NCI-H2227 (cell line): ENCODE measurements at regions not wholly inside any gene's neighbourhood (a gene's known extent, or its start where the extent isn't known, plus 50 kb on each side); places are given as distances from the start of the nearest gene placed in this dataset.
"Not testable (repeated sequence)": the region's sequence is repeated elsewhere in the genome, so short reads cannot be mapped to it uniquely, and the experiment has no call there.

Source experiments
- DNase-seq: peaks from one replicate; lab custom pipeline; 2025; ENCODE audit not compliant: unreplicated experiment; lab: John Stamatoyannopoulos, UW

DNA sequence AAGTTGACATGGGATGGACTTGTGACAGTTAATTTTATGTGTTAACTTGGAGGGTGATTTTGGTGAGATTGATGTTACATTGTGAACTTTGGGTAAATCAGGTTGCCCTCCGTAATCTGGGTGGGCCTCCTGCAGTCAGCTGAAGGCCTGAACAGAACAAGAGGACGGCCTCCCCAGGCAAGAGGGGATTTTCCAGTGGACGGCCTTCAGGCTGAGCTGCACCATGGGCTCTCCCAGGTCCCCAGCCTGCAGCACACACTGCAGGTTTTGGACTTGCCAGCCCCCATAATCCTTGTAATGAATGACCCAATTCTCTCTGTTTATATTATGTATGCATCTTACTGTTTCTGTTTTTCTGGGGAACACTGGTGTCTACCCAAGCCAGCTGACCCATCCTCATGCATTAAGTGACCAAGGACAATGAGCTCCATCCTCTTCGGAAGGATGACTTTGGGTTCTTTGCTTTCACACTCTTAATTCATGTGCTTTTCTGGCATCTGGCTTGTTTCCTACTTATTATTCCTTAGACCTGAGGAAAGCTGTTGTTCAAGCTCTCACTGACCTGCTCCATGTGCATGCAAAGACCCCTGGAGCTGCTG, 64.2 kb downstream of the DACT2 start:
- DNase-seq: no peak

DNA sequence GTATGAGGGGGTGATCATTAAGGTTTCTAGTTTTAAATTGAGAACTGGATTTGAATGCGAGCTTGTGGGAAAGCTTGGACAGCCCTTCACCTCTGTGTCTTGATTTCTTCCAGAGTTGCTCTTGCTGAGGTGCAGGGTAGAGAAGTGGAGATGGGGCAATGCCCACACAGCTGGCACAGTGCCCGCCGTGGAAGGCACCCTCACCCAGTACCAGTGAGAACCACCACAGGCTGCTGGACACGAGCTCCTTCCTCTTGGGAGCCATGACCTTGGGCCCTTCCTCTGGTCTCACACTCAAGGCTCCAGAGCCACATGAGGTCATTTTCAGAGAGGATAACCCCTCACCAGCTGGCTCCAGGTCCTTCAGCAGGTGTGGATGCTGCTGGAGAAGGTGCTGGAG, 67.3 kb downstream of the DACT2 start:
- DNase-seq: no peak

DNA sequence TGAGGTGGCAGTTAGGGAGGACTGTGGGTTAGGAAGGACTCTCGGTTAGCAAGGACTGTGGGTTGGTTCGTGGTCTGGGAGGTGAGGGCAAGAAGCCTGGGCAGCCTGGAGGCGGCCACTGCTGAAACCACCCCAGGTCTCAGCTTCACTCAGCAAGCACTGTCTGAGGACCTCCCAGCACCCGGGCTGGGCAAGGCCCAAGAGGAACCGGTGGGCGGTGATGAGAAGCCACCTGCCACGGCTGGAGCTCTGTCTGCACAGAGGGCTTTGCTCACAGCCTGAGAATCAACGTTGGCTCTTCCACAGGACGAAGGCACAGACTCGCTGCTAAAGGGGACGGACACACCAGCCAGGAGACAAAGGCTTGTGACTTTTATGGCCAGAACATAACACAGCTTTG, 69.3 kb downstream of the DACT2 start:
- no peak for DNase-seq

DNA sequence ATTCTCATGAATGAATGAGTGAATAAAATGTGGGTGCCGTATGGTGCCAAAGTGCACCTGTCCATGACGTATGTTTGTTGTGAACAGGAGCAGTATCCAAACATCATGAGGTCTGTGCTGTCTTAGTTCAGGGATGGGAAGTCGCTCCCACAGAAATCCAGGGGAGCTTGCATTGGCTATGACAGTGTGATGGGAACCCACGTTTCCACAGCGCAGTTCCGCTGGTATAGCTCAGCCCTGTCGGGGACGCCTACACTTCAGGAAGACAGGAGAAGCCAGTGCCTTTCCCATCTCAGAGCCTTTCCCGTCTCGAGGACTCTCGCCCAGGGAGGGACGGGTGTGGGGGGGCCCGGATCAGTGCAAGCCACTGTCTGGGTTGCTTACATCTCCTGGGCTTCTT, 69.8 kb downstream of the DACT2 start:
- DNase-seq: no peak

DNA sequence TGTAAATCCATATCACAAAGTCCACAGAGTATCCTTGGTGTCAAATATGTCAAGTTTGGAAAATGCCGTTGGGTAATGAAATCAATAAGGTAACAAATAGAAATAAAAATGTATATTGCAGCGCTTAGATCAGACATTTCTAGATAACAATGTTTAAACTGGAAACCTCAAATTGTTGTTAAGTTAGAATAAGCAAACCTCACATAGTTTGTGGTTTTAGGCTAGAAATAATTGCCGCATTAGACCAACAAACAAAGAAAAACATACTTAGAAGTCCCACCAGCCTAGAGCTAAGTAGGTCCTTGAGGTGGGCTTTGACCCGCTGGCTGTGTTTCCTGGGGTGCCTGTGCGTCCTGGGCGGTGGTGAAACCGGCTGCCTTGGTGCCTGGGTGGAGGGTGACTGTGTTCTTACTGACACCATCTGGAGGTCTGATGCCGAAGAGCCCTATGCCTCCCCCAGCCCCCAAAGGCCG, 71.4 kb downstream of the DACT2 start:
- DNase-seq: no peak

DNA sequence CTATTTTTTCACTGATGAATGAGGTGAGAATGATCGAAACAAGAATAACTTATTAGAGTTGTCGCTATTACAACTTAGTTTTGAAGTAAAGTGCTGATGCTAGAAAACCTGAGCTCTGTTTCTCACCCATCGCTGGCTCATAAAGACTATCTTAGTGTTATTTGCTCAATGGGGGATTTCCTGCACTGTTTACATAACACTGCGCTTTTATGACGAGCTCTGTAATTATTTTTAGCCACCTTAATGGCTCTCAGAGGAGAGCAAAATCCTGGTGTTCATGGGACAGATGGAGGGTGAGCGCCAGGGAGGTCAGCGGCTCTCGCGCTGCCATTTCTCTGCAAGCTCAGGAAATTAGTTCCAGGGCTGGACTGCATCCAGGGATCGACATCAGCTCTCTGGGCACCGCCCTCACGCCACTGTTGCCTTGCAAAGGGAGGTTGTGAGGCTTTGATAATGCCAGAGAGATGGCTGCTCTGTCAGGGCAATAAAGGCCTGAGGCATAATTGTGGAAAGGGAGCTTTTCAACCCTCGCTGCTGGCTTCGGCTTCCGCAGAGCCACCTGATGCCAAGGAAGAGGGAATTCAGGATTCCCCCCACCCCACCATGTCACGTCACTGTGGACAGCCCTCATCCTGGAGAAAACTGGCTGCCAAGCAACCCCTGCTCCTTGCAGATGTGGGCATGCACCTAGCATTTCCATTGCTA, 72.0 kb downstream of the DACT2 start:
- DNase-seq: peak; percentile 5

DNA sequence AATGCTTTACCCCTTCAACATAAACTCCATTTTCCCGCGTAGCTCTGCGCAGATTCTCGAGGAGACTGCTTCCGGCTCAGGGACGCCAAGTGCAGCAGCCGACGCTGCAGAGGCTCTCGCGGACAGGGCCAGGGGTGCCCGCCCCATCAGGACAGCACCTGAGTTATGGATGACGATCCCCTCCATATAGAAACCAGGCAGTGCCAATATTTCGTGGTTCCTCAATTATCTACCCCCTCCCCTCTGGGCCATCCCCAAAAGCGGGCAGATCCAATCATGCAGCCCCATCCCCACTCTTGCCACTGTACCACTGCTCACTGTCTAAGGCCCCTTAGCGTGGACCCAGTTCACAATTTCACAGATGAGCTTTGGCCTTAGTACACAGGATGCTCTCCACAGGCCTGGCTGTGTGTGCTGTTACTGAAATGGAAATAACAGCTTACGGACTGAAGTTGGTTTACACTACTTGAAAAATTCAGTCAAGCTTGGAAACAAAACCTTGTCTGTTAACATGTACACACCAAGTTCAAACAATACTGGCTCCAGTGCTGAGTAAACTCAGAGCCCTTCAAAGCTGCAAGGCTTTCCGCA, 74.5 kb downstream of the DACT2 start:
- no peak for DNase-seq

DNA sequence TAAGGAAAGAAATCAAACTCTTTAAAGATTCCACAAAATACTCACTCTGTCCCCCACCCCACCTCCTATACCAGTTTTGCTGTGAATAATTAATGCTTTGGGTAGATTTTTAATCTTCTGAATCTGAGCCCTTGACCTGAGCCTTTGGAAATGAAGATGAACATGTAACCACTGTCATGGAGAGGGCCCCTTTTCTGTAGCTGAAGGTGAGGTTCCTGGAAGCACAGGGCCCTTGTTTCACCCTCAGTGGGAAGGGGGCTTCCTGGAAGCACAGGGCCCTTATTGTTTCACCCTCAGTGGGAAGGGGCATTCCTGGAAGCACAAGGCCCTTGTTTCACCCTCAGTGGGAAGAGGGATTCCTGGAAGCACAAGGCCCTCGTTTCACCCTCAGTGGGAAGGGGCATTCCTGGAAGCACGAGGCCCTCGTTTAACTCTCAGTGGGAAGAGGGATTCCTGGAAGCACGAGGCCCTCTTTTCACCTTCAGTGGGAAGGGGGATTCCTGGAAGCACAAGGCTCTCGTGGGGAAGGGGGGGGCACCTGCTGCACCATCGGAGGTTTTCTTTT, 75.7 kb downstream of the DACT2 start:
- DNase-seq: no peak

DNA sequence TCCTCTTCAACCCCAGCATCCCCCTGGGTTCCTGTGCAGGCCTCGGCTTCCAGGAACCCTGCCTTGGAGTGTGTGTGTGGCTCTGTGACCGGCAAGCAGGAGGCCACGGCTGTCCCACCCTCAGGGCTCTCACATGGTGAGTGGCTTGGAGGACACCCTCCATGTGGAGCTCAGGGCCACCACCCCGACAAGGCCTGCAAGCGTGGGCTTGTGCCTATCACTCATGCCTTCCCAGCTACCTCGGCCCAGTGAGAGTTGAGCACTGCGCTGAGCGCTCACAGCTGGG, 76.7 kb downstream of the DACT2 start:
- no peak for DNase-seq

DNA sequence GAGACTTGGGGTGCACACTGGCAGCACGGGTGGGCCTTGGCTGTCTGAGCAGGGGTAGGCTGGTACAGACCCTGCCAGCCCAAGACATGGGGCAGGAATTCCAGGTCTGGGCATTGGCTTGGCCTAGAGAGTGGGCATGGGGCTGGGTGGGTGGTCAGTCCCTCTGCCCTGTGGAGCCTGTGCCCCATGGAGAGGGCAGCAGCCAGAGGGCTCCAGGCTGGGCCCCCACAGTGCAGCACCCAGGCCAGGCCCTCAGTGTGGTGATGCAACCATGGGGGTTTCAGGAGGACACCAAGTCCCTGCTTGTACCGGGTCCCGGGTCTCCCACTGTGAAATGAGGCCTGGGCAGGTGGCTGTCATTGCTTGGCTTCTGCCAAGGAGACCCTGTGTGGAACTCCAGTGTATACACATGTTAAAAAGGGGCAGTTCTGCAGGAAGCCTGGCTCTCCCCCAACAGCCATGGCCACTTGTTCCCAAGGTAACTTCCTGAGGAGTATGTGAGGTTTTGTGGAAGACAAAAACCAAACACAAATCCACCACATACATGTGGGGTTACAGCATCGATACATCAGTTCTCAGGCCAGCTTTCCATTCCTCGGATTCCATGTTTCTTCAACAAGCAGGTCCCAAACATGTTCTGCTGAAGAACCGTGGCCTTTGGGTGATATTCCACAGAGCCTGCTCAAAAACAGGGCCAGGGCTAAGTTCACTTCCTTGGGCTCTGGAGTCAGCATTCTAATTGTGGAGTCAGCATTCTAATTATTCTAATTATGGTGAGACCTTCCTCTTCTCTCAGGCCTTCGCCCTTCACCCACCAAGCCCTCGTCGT, 77.3 kb downstream of the DACT2 start:
- no peak for DNase-seq

DNA sequence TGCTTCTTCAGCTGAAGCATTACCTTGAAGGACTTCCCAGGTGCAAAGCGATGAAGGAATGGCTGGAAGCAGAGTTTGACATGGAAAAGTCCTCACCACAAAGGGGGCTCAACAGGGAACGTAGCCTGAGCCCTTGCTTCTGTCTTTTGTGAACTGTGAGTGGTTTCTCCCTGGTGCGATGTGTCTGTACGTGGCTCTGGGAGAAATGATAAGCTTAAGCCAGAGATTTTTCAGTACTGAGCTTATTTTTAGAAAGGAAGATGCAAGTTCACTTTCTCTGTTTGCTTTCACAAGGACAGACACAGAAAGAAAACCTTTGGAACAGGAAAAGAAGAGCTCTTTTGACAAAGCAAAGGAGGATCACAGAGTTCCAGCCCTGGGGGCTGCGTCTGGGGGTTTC, 79.4 kb downstream of the DACT2 start:
- DNase-seq: no peak

DNA sequence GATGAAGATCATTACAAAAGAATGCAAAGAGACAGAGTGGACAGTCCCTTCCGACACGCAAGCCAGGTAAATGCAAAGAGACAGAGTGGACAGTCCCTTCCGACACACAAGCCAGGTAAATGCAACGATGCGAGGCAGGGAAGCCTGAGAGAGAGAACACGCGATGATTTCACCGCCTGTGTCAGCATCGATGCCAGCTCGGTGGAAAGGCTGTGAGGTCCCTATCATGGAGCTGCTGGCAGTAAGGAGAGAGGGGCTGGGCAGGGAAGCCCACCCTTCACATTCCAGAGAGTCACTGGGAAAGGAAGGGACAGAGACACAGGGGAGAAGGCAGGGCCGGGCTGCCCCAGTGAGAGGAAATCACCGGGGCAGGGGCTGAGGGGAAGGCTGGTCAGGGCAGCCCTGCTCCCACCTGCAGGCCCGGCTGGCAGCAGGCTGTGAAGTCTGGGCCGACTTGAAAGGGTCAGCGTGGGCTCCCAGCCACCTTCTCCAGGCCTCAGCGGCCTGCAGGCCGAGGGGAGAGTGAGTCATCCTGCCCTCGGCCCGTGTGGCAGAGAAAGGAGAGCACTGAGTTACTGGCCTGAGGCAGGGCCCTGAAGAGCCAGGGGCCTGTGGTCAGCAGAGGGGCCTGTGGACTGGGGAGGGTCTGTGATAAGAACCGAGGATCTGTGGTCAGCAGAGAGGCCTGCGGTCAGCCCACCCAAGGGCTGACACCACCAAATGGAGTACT, 80.4 kb downstream of the DACT2 start:
- DNase-seq: no peak

DNA sequence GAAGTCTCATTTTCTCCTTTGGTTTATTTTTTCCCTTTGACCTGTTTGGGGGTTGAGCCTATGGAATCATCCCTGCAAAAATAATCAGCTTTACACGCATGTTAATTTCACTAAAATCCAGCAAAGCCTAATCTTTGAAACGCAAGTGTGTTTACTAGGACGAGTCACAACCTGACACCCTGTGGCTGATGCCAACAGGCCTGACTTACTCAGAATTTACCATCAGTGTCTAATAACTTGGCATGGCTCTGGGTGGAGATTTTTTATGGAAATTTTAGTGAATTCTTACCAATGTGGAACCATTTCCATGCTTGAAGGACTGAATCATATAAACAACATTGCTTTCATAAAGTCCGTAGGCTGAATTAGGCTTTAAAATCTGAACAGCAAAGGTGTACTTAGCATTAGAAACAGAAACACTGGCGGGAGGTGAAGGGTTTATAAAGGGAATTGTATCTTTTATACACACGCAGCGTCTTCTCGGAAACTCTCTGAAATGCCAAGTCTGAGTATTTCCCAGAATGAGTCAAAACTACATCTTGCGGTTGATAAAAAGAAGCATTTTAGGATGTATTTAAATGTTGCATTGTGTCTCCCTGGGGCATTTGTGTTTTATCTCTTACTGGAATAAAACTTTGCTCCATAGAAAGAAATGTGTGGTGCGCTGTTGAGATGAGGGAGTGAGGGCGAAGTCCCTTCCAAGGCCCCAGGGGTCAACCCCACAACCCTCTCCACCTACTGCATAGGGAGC, 81.2 kb downstream of the DACT2 start:
- DNase-seq: no peak

DNA sequence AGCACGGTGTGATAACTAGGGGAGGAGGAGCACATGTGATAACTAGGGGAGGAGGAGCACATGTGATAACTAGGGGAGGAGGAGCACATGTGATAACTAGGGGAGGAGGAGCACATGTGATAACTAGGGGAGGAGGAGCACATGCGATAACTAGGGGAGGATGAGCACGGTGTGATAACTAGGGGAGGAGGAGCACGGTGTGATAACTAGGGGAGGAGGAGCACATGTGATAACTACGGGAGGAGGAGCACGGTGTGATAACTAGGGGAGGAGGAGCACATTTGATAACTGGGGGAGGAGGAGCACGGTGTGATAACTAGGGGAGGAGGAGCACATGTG, 85.7 kb downstream of the DACT2 start:
- not testable (repeated sequence) for DNase-seq

DNA sequence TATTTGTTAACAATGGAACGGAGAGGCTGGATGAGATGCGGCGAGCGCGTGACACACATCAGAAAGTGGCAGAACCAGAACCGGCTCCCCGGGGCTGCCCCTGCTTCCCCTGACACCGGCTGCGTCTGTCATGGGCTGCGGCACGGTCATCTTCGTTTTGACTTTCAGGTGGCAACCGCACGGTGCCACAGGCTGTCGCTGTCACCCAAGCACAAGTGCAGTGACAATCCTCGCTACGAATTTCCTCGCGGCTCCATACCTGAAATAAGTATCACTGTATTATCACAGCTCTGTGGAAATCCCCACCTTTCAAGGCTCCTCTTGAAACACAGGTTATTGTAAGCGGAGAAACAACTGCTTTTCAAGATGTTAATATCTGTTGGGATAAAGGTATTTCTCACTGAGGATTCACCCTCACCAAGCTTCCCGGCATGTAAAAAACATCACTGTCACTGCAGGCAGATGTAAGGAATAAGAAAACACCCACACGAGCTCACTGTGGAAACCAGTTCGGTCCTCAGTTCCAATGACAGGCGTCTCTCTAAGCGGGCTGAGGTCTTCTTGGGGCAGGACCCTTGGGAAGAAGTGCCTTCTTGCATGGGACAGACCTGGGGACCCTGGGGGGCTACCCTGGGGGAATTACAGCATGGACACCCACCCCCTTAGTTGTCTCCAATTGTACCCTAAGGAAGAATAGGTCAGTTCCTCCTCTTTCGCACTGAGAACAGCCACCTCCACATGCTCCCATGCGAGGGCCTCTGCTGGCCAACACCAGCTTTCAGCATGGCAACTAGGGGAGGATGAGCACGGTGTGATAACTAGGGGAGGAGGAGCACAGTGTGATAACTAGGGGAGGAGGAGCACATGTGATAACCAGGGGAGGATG, 86.3 kb downstream of the DACT2 start:
- no peak for DNase-seq

DNA sequence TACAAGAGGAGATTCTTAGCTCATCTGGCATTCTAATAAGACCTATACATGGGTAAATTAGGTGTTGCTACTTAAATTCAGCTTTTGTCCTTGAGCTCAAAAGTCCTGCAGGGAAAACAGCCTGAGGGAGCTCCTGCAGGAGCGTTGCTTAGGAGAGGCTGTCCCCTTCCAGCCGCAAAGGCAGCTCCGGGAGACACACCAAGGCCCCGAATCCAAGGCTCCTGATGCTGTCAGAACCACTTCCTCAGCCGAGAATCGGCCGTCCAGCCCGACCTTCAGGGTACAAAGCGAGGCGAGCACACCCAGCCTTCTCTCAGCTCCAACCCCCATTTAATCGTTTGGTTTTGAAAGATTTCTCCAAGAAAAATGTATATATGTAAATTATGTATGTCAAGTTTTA, 87.0 kb downstream of the DACT2 start:
- DNase-seq: no peak

DNA sequence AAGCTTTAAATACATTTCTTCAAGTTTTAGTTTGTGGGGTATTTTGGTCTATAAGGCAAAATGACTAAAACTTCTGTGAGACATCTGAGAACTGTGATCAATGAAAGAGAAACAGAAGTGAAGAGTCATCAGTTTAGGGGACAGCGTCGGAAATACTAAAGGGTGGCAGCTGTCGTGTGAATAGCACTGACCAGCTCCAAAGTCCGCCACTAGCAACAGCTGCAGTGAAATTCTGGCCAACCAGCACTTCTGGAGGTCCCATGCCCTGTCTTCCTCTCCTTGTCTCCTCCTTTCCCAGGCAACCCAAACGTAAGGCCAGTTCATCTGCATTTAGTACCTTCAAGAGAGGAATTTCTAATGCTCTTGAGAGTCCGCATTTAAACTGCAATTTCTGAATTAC, 87.5 kb downstream of the DACT2 start:
- no peak for DNase-seq

DNA sequence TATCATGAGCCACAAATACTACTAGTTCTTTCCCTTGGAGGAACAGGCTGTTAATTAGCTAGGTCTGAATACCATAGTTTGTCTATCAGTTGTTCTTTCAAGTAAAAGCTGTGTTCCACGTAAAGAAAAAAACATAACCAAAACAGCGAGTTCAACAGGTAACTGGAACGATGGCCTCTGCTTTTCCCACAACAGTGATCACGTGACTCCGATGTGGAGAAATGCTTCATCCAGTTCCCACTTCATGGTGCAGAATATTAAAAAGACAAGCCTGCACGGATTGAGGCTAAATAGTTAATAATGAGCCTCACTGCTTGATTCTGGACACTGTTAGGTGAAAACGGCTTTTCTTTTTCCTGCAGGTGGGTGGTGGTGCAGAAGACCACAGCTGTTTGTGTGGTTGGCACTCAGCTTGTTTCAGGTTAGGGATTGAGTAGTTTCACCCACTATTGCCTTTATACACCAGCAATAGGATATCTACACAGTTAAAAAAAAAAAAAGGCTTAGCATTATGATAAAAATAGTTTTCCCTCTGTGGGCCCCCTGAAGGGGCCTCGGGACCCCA, 88.1 kb downstream of the DACT2 start:
- DNase-seq: no peak

DNA sequence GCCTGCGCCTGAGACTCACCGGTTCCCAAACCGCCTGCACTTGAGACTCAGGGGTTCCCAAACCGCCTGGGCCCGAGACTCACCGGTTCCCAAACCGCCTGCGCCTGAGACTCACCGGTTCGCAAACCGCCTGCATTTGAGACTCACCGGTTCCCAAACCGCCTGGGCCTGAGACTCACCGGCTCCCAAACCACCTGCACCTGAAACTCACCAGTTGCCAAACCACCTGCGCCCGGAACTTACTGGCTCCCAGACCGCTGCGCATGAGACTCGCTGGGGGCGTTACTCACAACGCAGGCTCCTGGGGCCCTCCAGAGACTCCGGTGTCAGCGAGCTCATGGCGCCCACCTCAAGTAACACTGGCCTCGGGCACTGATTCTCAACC, 90.2 kb downstream of the DACT2 start:
- no peak for DNase-seq
